GM21381 (cell line): ENCODE measurements at regions not wholly inside any gene's neighbourhood (a gene's known extent, or its start where the extent isn't known, plus 50 kb on each side); places are given as distances from the start of the nearest gene placed in this dataset.

Experiments
- ATAC-seq: cut with Tn5 transposase; IDR thresholded peaks from one replicate; pipeline ENCODE4 v1.9.1; 2021; ENCODE audit warnings: mild to moderate bottlenecking, moderate library complexity; ENCODE audit not compliant: unreplicated experiment

- no peak for ATAC-seq
Observed at GRCh38 chr5:27516437-27516836, 478.1 kb upstream of the CDH9 start.

GRCh38 chr5:27511061-27511460 lies 472.7 kb upstream of the CDH9 start:
- no peak for ATAC-seq

- no peak for ATAC-seq
Observed at GRCh38 chr5:27503813-27504212, 465.4 kb upstream of the CDH9 start.

DNA sequence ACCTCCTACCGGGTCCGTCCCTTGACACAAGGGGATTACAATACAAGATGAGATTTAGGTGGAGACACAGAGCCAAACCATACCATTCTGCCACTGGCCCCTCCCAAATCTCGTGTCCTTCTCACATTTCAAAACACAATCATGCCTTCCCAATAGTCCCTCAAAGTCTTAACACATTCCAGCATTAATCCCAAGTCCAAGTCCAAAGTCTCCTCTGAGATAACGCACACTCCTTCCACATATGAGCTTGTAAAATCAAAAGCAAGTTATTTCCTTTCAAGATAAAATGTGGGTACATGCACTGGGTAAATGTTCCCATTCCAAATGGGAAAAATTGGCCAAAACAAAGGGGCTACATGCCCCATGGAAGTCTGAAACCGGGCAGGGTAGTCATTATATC lies 463.9 kb upstream of the CDH9 start:
- ATAC-seq: no peak

GRCh38 chr5:27497491-27497890 lies 459.1 kb upstream of the CDH9 start:
- ATAC-seq: no peak

DNA sequence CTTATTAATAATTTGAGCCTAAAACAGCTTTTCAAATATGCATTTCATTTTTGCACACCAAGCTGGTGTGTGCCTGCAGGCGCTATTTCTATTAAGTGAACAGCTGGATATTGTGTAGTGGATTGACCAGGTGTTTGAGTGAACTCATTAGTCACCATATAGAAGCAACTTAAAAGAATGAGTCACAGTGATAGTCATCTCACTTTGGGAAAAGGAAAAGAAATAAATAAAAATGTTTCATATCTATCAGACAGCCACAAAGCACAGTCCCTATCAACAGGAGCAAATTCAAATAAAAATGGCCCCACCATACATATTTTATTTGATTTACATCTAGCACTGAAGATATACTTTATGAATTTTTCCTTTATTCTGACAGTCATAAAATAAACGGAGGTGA lies 456.5 kb upstream of the CDH9 start:
- ATAC-seq: no peak

GRCh38 chr5:27491746-27492439 lies 453.5 kb upstream of the CDH9 start:
- ATAC-seq: no peak

DNA sequence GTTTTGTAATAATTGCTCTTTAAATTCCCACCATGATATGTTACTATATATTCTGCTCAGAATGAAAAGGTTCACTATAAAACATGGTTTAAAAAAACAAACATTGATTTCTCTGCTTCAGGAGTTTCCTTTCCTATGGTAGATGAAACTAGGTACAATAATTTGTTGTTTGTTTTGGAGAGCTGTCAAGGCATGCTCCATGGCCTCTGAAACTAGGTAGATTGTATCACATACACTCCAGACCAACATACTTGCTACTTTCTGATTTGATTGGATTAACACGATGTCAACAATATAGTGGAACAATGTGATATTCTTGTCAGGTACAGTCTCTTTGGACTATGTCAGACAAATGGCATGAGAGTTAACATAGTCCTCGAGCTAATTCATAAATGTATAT lies 452.7 kb upstream of the CDH9 start:
- ATAC-seq: no peak

- no peak for ATAC-seq
Observed at GRCh38 chr5:27489701-27490100, 451.3 kb upstream of the CDH9 start.

GRCh38 chr5:27482663-27483062 lies 444.3 kb upstream of the CDH9 start:
- ATAC-seq: no peak

GRCh38 chr5:27479859-27480258 lies 441.5 kb upstream of the CDH9 start:
- ATAC-seq: no peak

- no peak for ATAC-seq
Observed at GRCh38 chr5:27477550-27477949, 439.2 kb upstream of the CDH9 start.

DNA sequence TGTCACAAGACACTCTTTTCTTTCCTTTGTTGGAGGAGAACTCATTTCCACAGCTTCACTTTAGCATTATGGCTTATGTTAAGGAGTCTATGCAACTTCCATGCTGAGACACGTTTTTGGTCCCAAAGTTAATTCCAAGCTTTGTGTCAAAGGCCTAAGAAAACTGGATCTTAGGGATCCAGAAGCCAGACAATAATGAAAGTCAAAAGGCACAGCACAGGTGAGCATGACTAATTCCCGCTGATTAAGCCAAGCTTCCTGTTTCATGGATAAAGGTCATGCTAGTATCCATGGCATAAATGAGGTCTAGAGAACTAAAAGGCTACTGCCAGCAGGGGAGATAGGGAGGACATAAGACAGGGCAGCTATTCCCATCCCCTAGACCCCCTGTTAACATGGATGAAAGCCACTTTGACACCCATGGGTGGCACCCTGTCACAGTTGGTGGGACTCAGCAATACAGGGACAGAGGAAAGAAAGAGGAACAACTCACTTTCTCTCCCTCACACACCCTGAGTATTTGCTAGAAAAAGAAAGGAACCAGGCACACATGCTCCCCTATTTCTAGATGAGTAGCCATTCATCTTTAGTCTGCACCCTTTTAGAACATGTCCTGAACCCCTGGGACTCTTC lies 438.1 kb upstream of the CDH9 start:
- no peak for ATAC-seq

DNA sequence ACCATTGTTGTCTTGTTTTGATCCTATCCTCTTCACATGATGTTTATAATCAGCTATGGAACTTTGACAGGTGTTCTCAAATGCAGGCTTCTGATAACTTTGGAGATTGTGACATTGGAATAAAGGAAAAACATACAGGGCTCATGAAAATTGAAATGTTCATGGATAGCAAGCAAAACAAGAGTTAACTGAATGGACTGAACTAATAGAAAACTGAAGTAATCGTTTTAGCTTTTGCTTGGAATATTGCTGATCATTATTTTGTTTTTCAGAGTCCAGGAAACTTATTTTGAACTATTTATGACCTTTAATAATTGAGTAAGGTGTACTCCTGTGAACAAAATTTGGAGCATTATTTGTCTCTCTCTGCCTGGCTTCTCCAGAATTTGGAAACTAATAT lies 436.7 kb upstream of the CDH9 start:
- ATAC-seq: no peak

GRCh38 chr5:27474395-27474794 lies 436.0 kb upstream of the CDH9 start:
- no peak for ATAC-seq

DNA sequence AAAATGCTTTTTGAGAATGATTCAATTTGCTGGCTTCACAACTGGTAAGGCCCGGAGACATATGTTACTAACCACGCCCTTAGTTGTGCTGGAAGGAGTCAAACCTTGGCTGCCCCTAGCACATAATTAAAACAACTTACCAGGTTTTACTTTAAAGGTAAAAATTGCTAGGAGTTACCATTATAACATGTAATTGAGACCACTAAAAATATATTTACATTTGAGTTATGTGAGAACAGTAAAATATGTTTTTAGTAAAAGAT lies 435.6 kb upstream of the CDH9 start:
- ATAC-seq: no peak

GRCh38 chr5:27473307-27474046 lies 435.1 kb upstream of the CDH9 start:
- ATAC-seq: no peak

DNA sequence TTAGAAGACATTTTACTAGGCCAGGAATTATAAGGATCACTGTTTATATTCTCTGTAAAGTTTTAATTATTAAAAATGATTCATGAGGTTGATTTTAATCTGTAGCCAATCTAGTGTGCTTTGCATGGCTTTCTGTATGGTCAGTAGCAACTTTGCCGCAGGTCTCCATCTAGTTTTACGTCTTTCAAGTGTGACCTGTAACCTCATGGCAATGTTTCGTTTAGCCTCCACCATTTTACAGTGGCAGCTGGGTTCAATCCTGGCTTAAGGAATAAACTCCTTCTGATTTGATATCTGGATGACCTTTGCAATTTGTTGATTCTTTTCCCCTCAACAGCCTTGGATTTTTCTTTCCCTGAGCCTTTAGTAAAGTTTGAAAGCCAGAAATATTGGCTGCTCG lies 434.5 kb upstream of the CDH9 start:
- ATAC-seq: no peak

GRCh38 chr5:27472000-27472763 lies 433.8 kb upstream of the CDH9 start:
- ATAC-seq: peak; percentile 76

DNA sequence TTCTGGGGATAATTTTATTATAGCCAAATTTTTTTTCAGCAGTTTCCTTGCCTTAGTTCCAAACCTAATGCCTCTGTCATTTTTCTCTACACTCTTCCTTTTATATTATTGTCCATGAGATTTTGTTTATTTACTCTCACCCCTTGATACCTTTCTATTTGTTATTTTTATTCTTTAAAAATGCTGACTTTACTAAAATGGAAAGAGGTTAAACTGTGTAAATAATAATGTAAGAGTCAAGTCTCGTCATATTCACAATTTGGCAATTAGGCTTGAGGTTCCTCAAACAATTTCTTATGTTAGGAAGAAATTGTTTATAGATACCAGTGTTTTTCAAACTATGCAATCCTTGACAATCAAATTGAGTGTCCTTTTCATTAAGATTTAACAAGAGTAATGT lies 428.6 kb upstream of the CDH9 start:
- no peak for ATAC-seq

GRCh38 chr5:27465140-27465539 lies 426.8 kb upstream of the CDH9 start:
- ATAC-seq: no peak
